Stomach (tissue), 4 donors: ENCODE measurements at regions not wholly inside any gene's neighbourhood (a gene's known extent, or its start where the extent isn't known, plus 50 kb on each side); places are given as distances from the start of the nearest gene placed in this dataset.

Experiments
- POLR2A ChIP-seq, 4 donors: fragments of 450-650 bp; IDR thresholded peaks; one replicate each; pipeline ENCODE4 v1.6.1; 2016; ENCODE audit warnings: antibody characterized with exemption in 4 of 4, control low read depth in 2 of 4, mild to moderate bottlenecking in 1 of 4, moderate library complexity in 1 of 4
- POLR2AphosphoS5 ChIP-seq, 3 donors: sonication (generic); formaldehyde crosslinking; IDR thresholded peaks; one replicate each; pipeline ENCODE4 v1.6.1; 2016; ENCODE audit warnings: antibody characterized with exemption in 3 of 3

- TF ChIP-seq POLR2A (IDR thresholded peaks at IDR 0.05) (no peak), POLR2AphosphoS5 (IDR thresholded peaks at IDR 0.05) (no peak)
Observed at GRCh38 chr10:52526251-52526823, 212.3 kb downstream of the DKK1 start.
